Hepatic stellate cell (primary cell): ENCODE measurements at regions not wholly inside any gene's neighbourhood (a gene's known extent, or its start where the extent isn't known, plus 50 kb on each side); places are given as distances from the start of the nearest gene placed in this dataset.

ENCODE experiments used
- DNase-seq: peaks from one replicate; pipeline ENCODE4 v3.0.0; 2011; ENCODE audit warnings: low spot score

DNA sequence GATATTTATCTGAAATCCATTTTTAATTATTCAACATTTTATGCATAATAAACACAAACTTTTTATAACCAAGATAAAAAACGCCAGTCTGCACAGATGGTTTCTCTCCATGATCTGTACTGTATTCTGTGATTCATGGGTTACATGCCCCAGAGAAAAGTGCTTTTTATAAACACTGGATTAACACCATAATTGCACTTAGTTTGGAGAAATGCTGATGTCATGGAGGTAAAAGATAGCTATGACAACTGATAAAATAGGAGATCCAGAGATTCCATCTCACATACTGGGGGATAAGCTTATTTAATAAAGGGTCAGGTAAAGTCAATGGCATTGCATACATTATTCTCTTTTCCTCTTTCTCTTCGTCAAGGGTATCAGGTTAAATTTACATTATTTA lies 1460.4 kb upstream of the ALCAM start:
- no peak for DNase-seq

DNA sequence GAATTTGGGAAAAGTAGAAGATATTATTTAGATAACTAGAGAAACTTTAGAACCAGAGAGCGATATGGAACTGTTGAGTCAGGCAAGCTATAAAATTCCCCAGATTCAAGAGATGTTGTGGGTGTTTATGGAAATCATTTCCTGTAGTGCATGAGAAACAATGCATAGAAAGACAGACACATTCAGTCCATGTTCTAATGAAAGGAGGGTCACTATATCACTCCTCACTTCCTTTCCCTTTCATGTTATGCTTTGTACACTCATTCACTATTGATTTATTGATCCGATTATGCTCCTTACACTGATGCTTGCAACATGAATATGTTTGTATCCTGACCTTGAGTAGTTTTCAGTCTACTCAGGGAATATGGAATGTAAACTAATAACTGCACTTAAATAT lies 1459.9 kb upstream of the ALCAM start:
- DNase-seq = no peak

DNA sequence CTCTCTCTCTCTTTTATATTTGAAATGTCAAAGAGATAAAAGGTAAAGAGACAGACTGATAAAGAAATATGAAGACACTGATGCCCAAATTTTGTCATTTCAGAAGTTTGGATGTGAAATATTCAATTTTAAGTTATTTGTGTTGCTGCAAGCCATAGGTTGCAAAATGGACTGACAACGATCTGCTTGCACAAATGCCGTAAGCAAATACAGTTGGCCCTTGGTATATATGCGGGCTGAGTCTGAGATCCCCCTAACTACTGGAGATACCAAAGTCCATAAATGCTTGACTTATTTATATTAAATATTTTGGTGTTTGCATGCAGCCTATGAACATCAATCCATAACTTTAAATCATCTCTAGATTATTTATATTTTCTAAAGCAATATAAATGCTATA lies 1459.1 kb upstream of the ALCAM start:
- DNase-seq = no peak

DNA sequence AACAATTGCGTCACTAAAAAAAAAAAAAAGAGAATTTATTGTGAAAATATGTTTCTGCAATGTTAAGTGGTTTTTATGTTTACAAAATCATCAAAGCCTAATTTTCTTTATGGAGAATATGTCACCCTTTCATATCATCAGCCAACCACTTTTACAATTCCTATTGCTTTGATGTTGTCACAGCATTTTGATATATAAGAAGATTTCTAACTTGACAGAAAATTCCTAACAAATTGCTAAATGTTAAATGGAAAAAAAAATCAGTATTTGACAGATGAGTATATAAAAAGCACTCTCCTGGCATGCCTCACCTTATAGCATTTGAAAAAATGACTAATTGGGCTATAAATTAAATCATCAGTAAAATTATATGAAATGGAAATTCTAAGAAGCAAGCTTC lies 1457.3 kb upstream of the ALCAM start:
- DNase-seq = no peak

DNA sequence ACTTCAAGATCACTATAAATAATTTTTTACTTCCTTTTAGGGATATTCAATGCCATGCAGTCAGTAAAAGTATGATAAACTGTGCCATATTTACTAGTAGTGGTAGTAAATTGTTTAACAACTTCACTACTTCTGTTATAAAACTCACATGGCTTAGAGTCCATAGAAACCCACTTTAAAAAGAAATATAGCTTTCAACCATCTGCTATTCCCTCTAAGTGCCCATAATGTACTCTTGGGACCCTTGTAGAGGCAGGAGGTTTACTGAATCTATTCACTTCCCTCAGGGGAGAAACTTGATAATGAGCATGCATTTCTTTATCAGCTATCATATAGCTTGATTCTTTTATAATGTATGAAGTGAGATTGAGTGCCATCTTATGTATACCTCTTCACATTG lies 1448.4 kb upstream of the ALCAM start:
- DNase-seq = no peak

DNA sequence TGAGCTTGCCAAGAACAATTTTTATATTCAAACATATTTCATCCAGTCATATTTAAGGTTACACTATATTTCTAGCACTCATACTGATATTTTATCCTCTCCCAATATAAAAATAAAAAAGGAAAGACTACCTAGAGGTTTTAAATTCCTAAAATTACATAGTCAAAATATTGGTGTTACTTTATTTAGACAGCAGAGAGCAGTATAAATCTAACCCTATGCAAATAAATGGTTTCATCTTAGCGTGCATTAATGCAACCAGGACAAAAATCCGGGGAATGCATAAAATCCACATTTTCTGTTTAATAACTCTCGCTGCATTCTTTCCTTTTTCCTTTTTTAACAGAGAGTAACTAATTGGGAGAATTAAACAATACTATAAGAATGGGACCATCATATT lies 1447.4 kb upstream of the ALCAM start:
- DNase-seq = no peak

DNA sequence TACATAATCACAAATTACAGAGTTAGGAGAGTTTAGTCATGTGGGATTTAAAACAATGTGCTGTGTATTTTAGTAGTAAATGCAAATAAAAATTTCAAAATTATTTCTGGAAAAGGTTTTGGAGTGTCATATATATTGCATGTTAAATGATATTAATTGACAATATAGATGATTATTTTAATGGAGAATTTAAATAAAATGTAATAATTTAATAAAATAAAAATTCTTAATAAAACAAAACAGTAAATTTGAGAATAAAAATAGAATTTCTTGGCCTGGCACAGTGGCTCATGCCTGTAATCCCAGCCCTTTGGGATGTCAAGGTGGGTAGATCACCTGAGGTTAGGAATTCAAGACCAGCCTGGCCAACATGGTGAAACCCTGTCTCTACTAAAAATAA lies 1442.8 kb upstream of the ALCAM start:
- no peak for DNase-seq

DNA sequence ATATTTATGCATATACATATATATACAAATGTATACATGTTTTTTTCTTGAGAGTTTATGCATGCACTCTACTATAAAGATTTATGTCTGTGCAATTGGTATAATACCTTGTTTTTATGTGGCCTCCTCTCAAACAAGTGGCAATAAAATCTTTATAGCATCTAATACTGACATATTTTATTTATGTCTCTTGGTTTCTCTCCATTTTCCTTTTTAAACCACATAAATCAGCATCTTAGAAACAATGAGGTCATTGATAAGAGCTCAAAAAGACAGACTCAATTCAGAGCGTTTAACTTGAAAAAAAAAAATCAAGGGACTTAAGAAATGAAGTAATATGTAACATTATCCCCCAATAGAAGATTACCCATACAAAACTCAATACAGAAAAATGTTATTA lies 1442.2 kb upstream of the ALCAM start:
- no peak for DNase-seq

DNA sequence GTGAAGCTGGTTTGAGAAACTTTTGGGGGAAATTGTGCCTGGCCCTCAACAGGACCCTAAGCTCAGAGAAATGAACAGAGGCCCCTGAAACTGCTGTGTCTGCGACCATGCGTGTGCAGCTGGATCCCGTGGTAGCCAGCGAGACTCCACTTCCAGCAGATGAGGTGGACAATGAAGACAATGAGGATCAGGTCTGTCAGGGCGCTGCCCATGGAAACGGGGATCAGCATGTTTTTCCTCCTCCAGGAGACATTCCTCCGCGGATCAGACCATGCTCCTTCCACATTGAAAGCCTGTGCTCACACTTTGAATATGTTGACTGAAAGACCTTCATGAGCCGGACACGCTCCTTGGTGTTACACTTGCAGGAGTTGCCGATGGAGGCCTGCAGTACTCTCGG lies 1439.8 kb upstream of the ALCAM start:
- DNase-seq = no peak

DNA sequence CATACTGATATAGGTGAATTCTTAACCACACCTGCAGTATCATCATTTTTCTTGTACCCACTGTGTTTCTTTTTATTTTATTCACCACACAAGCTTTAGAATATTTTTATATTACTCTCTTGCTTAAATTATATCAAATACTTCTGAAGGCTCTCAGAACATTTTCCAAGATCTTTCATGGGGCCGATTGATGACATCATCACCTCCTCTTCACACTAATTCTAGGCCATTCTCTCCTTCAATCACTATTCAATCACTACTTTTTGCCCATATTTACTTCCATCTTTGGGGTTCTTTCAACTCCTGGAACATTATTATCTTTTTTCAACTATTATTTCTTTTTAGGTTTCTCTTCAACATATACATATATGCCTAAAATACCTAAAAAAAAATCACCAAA lies 1438.8 kb upstream of the ALCAM start:
- DNase-seq = no peak

DNA sequence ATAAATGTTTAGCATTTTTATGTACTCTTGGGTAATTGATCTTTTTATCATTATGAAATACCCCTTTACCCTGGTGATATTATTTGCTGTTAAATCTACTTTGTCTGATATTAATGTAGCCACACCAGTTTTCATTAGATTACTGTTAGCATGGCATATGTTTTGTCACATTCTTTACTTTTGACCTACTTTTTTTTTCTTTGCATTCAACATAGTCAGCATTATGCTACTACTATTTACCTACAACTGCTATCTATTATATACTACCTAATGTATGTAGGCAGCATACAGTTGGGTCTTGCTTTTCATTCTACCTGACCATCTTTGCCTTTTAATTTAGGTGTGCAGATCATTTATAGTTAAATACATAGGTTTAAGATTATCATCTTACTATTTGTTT lies 1429.6 kb upstream of the ALCAM start:
- no peak for DNase-seq

DNA sequence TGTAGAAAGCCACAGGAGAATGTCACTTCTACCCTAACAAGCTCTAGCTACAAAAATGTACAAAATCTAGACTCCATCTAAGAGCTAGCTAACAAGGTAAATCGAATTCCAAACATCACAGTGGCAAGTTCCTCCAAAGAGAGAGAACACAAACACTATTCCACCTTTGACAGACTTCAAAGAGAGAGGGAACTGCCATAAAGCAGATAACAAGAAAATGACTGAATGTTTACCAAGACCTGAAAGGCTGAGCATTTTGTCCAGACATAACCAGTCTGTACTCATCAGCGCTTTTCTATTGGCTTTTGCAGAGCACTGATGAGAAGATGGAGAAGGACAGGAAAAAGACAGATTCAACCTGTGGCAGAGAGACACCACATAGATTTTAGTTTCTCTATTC lies 1419.6 kb upstream of the ALCAM start:
- no peak for DNase-seq

DNA sequence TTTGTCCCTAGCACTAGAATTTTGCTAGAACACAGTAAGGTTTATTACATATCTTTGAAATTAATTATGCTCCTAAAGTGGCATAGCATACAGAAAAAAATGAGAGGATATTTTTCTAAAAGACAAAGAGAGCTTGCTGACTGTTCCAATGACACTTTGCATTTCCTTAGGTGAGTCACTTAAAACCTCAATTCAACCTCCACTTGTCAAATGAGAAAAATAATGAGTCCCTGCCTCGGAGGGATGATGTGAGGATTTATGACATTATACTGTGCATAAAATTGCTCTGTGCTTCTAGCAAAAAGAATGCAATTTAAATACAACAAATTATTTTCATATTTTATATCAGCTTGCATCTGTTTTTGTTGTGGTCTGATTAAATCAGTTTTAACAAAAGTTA lies 1417.0 kb upstream of the ALCAM start:
- DNase-seq = no peak

DNA sequence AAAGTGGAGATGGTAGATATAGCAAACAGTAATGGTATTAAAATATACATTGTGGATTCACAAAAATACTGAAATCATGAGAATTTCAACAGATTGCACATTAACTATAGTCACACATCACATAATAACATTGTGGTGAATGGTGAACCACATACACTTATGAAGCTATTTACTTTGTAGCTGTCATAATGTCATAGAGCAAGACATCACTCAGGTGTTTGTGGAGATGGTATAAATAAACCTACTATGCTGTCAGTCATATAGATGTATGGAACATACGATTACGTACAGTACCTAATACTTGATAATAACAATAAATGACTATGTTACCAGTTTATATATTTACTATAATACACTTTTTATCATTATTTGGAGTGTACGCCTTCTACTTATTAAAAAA lies 1416.0 kb upstream of the ALCAM start:
- no peak for DNase-seq

DNA sequence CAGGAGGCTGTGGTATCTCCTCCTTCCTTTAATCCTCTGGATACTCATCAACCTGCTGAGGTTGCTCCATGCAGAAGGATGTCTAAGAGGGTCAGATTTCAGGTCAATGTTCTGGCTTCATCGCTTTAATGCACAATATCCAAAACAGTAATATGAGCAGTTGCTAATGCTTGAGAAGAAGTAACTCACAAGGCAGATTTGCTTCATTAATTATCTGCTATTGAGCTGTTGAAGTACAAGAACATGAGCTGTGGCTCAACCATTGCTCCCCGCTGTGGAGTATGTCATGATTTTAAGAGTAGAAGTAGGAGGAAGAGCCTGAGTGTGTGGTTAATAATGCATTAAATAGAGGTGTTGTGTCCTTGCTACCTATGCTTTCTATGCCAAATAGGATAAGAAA lies 1412.9 kb upstream of the ALCAM start:
- DNase-seq = no peak

DNA sequence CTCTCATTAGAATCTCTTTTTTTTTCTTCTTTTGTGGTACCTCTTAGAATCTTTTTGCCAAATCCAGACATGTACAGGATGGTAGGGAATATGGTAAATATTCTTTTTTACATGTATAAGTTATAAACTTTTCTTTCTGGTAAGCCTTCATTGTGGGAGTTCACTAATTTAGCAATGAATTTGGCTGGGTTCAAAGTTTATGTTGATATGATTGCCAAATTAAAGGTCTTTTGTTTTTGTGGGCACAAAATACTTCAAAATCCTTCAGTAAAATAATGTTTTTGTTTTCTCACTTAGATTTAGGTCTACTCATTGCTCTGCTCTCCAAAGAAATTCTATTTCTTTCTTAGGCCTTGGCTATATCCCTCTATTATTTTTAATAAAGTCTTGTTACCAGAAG lies 1405.9 kb upstream of the ALCAM start:
- no peak for DNase-seq

DNA sequence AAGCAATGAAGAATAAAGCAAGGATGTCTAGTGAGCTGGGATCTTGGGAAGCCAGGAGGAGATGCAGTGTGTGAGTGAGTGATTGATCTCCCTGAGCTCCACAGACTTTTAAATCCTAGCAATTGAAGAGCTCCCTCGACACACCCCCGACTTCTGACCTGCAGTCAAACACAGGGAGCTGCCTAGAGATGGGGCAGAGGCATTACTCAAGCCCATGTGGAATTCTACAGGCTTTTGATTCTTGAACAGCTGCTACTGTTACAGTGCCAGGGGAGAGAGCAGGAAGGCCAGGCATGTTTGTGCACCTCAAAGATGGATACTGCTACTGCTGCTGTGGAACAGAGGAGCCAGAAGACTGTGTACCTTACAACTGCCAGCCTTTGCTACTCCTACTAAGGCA lies 1403.1 kb upstream of the ALCAM start:
- DNase-seq = no peak

DNA sequence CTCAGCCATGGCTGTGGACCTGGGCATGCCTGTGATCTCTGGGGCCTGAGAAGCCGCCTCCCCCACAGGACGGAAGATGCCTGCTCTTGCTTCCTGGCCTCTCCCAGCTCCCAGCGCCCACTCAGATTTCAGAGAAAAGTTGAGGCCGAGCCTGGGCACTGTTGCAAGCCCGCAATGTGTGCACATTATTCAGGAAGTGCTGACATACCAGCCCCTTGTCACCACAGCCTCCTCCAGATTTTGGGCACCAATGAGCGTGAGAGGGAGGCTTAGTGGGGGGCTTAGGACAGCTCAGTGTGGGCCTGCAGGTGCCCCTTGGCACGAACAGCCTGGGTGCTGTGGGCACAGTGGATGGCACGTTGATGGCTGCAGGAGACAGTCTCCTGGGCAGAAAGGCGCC lies 1400.9 kb upstream of the ALCAM start:
- DNase-seq = no peak

DNA sequence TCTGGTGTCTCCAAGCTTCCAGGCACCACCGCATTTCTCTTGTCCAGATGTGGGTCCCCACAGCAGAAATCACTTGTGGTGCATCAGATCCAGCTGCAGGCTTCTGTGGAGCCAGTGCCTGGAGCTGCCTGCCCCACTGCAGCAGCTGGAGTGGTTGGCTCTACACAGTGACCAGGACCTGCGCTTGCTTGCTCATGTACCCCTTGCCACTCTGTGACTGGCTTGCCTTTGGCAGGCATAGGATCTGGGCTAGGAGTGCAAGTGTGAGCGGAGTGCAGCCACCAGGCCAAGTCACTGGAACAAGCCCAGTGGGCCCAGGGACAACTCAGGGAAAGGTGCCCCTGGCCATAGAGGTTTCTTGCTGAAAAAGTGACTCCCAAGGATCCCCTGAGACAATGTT lies 1400.0 kb upstream of the ALCAM start:
- no peak for DNase-seq

DNA sequence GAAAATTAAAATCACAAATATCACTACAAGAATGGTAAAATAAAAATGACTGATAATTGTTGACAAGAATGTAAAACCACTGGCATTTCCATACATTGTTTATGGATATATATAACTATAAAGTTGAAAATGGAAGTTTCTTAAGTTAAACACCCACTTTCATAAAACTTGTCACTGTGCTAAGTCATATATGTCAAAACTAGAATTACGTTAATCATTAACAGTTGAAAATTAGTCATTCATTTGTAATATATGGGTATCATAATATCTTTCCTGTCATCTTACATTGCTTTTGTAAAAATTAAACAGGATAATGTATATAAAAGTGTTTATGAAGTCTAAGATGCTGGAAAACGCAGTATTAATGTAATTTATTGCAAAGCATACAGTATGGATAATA lies 1398.6 kb upstream of the ALCAM start:
- DNase-seq = no peak

DNA sequence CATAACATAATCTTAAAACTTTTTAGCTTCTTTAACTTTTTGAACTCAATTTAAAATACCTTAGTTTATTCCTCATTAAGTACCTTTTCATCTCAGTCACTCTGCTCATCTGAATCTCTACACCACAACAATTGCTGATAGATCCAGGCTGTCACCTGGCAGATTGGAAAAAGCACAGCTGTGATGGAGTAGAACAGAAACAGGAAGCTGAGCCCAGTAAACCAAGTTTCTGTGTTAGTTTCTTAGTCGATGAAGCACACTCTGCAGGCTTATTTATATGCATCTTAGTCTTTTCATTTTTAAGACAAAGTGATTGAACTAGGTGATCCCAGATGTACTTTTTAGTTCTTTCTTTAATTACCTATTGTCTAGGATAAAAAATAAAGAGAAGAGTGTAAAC lies 1398.0 kb upstream of the ALCAM start:
- DNase-seq = no peak

DNA sequence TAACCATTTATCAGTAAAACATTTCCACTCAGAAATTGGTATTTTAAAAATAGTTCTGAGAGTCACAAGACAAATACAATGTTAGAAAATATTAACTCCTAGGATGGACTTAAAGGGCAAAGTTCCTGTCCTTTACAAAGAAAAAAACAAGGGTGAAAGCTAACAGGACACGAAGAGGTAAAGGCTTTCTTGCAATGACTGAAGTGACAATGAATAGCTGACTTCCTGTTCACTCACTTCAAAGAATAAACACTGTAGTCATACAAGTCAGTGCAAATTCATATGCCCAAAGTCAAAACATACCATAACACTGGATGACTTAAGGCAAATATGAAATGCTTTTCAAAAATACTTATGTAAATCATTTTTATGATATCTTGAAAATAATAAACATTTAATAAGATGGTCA lies 1389.8 kb upstream of the ALCAM start:
- no peak for DNase-seq

DNA sequence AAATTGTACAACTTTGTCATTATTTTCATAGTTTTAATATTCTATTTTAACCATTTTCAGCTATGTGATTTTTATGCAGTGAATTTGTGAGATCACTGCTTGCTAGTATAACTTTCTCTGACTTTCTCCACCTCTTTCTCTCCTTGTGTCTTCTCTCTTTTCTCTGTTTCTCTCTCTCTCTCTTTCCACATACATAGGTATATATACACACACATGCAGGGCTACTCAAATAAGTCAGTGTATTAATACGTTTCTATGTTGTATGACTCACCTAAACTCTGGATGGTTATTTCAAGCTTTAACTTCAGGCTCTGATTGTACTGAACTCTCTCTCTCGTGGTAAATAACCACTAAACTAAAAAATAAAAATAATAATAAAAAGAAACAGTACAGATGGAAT lies 1389.3 kb upstream of the ALCAM start:
- DNase-seq = no peak

DNA sequence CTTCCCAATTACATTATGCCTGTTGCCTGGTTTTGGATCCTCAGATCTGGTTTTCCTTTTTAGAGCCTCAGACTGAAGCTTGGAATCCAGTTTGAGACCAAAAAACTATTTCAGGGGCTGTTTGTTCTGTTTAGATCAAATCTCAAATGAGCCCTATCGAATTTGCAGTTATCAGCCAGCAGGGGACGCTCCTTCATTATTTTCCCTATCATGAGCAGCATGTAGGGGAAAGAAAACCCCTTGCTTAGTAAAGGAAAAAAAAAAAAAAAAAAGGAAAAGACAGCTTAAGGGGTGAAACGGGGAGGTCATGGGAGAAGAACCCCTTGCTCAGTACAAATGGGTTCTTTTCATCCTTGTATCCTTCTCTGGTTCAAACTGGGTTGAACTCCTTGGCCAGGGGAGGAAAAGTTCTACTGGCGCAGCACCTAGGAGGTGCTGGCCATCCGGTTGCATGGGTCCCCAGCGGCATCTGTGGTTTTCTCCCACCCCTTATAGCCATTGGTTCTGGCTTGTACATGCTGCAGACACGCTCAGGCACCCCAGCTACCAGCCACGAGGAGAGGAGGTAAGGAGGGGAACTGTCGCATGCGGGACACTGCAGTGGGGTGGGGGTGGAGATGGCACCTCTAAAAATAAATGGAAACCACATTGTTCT lies 1375.1 kb upstream of the ALCAM start:
- DNase-seq = no peak

DNA sequence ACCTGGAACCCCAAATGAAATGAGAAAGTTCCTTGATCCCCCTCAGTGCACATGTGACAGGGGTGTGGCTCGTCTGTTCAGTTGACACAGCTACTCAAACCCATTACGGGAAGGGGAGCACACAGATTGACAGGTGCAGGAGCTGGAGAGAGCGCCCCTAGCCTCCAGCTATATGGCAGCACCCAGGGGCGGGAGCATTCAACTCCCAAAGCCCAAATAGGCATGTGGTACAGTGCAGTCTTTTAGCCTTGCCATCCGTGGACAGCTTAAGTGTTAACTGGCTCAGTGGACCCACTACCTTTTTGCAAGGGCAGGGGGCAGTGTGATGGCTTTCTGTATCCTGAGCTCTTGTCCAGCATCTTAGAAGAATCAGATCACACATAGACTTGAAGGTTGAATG lies 1374.2 kb upstream of the ALCAM start:
- DNase-seq = no peak
